Chondrocyte (in vitro differentiated cells): ENCODE measurements at regions not wholly inside any gene's neighbourhood (a gene's known extent, or its start where the extent isn't known, plus 50 kb on each side); places are given as distances from the start of the nearest gene placed in this dataset.

Source experiments
- DNase-seq: peaks from one replicate; pipeline ENCODE4 v3.0.0; 2021; ENCODE audit warnings: mixed read lengths, low spot score
- H3K27ac Mint-ChIP-seq: one replicate; pipeline ENCODE4 v1.8.0; 2021; ENCODE audit warnings: mild to moderate bottlenecking, moderate library complexity, mixed read lengths; ENCODE audit not compliant: unreplicated experiment
- H3K27me3 Mint-ChIP-seq: 2 replicates; pipeline ENCODE4 v1.8.0; 2021; ENCODE audit warnings: low read depth, mixed read lengths
- H3K36me3 Mint-ChIP-seq: 2 replicates; pipeline ENCODE4 v1.8.0; 2021; ENCODE audit warnings: low read depth, mixed read lengths
- H3K4me1 Mint-ChIP-seq: 2 replicates; pipeline ENCODE4 v1.8.0; 2021; ENCODE audit warnings: low read depth, mild to moderate bottlenecking, mixed read lengths
- H3K4me3 Mint-ChIP-seq: one replicate; pipeline ENCODE4 v1.8.0; 2021; ENCODE audit warnings: mild to moderate bottlenecking, moderate library complexity, mixed read lengths; ENCODE audit not compliant: unreplicated experiment
- H3K9me3 Mint-ChIP-seq: 2 replicates; pipeline ENCODE4 v1.8.0; 2021; ENCODE audit warnings: low read depth, mixed read lengths
- TF ChIP-seq, protein P1 (sequence below): fragments of 200-600 bp; sonication (generic); IDR thresholded peaks from 2 replicates; pipeline ENCODE4 v1.5.0; 2021; ENCODE audit warnings: antibody characterized with exemption, mild to moderate bottlenecking, moderate library complexity

DNA sequence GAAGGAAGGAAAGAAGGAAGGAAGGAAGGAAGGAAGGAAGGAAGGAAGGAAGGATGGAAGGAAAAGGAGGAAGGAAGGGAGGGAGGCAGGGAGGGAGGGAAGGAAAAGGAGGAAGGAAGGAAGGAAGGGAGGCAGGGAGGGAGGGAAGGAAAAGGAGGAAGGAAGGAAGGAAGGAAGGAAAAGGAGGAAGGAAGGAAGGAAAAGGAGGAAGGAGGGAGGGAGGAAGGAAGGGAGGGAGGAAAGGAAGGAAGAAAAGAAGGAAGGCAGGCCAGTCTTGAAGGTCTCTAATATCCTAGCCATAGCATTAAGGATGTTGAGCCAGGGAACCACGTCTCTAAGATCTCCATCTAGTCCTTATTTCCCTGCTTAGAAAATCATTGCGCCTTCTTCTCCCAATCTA, 78.8 kb downstream of the TMPRSS5 start:
- TF ChIP-seq, protein P1, sequence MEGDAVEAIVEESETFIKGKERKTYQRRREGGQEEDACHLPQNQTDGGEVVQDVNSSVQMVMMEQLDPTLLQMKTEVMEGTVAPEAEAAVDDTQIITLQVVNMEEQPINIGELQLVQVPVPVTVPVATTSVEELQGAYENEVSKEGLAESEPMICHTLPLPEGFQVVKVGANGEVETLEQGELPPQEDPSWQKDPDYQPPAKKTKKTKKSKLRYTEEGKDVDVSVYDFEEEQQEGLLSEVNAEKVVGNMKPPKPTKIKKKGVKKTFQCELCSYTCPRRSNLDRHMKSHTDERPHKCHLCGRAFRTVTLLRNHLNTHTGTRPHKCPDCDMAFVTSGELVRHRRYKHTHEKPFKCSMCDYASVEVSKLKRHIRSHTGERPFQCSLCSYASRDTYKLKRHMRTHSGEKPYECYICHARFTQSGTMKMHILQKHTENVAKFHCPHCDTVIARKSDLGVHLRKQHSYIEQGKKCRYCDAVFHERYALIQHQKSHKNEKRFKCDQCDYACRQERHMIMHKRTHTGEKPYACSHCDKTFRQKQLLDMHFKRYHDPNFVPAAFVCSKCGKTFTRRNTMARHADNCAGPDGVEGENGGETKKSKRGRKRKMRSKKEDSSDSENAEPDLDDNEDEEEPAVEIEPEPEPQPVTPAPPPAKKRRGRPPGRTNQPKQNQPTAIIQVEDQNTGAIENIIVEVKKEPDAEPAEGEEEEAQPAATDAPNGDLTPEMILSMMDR = no peak
- H3K27ac Mint-ChIP-seq = no peak overlapping the region
- peaks cover under 1% of the 10 kb centered on the region for H3K4me1 Mint-ChIP-seq
- no peaks in the 10 kb centered on the region for H3K36me3 Mint-ChIP-seq
- DNase-seq = no peak
- no peaks in the 10 kb centered on the region for H3K9me3 Mint-ChIP-seq
- H3K27me3 Mint-ChIP-seq = peaks cover 19% of the 10 kb centered on the region
- no peak overlapping the region for H3K4me3 Mint-ChIP-seq

DNA sequence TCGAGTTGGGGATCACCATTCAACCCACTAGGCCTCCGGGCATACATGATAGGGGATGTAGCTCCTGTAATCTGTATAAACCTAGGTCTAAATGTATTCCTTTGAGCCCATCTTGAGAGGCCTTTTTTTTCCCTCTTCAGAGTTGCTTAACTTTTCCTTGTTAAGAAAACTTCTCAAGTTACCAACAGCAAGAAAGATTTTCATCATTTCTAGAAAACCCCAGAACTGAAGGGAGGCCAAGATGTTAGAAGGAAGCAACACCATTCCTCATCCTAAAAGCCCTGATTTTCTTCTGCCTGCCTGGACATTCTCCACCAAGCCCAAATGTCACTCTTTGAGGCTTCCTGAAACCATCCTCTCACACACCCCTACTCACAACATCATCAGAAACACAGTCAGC, 79.4 kb downstream of the TMPRSS5 start:
- Mint-ChIP-seq H3K27me3 (peaks cover 19% of the 10 kb centered on the region), H3K9me3 (no peaks in the 10 kb centered on the region), H3K4me3 (no peak overlapping the region), H3K4me1 (no peaks in the 10 kb centered on the region), H3K36me3 (no peaks in the 10 kb centered on the region), H3K27ac (no peak overlapping the region)
- TF ChIP-seq, protein P1 = no peak
- no peak for DNase-seq

DNA sequence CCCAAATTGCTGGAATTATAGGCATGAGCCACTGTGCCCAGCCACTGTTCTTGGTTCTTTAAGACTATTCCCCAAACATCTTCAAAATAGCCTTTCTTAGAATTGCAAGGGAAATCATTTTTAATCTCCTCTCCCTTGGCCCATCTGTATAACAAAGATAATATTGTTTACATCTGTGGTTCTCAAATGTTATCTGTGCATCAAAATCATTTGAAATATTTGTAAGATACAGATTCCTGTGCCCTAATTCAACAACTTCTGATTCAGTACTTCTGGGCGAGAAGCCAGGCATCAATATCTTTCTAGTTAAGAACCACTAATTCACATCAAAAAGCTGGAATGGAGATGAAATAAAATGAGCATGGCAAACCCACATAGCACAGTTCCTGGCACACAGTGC, 83.0 kb downstream of the TMPRSS5 start:
- TF ChIP-seq, protein P1 = no peak
- no peak for DNase-seq
- Mint-ChIP-seq H3K9me3 (peaks cover 13% of the 10 kb centered on the region), H3K4me1 (peaks cover 10% of the 10 kb centered on the region), H3K4me3 (no peak overlapping the region), H3K27me3 (peaks cover 2% of the 10 kb centered on the region), H3K36me3 (peaks cover 1% of the 10 kb centered on the region), H3K27ac (no peak overlapping the region)

DNA sequence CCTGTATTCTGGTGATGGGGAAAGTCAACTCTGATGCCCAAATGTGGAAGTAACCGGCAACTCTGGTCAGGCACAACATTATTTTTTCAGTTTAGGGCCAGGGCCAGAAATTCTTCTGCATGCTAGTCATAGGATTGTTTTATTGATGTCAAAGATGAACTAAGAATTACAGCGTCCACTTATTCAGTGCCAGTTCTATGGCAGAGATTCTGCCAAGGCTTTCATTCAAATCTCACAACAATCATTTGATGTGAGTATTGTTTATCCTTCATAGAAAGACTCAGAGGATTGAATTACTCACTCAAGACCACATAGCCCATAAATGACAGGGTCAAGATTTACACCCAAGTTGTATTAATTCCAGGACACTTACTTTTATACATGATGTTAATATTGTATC, 87.7 kb downstream of the TMPRSS5 start:
- DNase-seq = no peak
- H3K4me3 Mint-ChIP-seq = no peak overlapping the region
- no peaks in the 10 kb centered on the region for H3K27me3 Mint-ChIP-seq
- H3K9me3 Mint-ChIP-seq = peaks cover 13% of the 10 kb centered on the region
- H3K36me3 Mint-ChIP-seq = peaks cover 1% of the 10 kb centered on the region
- peak overlapping the region; percentile 57 for H3K27ac Mint-ChIP-seq
- H3K4me1 Mint-ChIP-seq = peaks cover 34% of the 10 kb centered on the region
- TF ChIP-seq, protein P1 = no peak

DNA sequence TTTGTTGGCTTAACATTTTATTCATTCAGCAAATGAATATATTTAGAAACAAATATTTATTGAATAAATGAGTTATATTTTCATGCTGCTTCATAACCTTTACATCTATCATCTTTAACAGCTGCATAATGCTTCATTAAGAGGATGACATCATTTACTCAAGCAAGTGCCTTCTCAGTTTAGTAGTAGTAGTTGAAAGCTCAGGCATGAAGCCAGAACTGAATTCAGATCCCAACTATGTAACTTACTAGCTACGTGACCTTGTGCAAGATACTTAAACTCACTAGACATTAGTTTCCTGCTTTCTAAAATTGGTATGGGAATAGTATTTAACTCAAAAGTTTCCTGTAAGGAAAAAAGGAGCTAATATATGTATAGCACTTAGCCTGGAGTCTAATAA, 90.3 kb downstream of the TMPRSS5 start:
- H3K4me1 Mint-ChIP-seq = peaks cover 34% of the 10 kb centered on the region
- peaks cover 10% of the 10 kb centered on the region for H3K9me3 Mint-ChIP-seq
- H3K27me3 Mint-ChIP-seq = no peaks in the 10 kb centered on the region
- TF ChIP-seq, protein P1 = no peak
- peaks cover 1% of the 10 kb centered on the region for H3K36me3 Mint-ChIP-seq
- H3K4me3 Mint-ChIP-seq = no peak overlapping the region
- H3K27ac Mint-ChIP-seq = peak overlapping the region; percentile 8
- no peak for DNase-seq
